GM12875 (cell line): ENCODE measurements at regions not wholly inside any gene's neighbourhood (a gene's known extent, or its start where the extent isn't known, plus 50 kb on each side); places are given as distances from the start of the nearest gene placed in this dataset.

Experiments
- H3K4me3 ChIP-seq: one replicate; pipeline ENCODE4 v1.5.1; 2011; ENCODE audit warnings: low read depth, low read length, control low read depth
- CTCF ChIP-seq: IDR thresholded peaks from 2 replicates; pipeline ENCODE4 v1.5.1; 2011; ENCODE audit warnings: low read depth, mild to moderate bottlenecking, control low read depth, inconsistent platforms, low read length, moderate library complexity, borderline replicate concordance; ENCODE audit not compliant: insufficient read depth

DNA sequence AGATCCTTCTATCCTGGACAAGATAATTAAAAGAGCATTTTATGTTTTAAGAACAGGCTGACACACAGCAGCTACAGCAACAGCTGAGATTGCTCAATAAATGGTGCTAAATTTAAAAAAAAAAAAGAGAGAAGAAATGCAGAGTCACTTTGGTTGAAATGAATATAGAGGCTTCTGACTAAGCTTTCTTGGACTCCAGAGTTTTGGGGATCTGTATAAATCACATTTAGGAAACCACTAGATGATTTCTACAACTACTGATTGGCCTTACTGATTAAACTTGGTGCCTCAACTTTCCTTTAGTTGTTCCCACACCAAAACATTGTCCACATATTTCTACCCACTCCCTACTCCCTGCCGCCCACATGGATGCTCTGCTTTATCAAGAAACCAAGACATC is 132.9 kb upstream of the ZBTB20 start:
- no peak overlapping the region for H3K4me3 ChIP-seq
- no peak for TF ChIP-seq CTCF

- TF ChIP-seq CTCF: no peak
- H3K4me3 ChIP-seq: no peak overlapping the region
These were observed 133.4 kb upstream of the ZBTB20 start for GRCh38 chr3:115280506-115280905.

DNA sequence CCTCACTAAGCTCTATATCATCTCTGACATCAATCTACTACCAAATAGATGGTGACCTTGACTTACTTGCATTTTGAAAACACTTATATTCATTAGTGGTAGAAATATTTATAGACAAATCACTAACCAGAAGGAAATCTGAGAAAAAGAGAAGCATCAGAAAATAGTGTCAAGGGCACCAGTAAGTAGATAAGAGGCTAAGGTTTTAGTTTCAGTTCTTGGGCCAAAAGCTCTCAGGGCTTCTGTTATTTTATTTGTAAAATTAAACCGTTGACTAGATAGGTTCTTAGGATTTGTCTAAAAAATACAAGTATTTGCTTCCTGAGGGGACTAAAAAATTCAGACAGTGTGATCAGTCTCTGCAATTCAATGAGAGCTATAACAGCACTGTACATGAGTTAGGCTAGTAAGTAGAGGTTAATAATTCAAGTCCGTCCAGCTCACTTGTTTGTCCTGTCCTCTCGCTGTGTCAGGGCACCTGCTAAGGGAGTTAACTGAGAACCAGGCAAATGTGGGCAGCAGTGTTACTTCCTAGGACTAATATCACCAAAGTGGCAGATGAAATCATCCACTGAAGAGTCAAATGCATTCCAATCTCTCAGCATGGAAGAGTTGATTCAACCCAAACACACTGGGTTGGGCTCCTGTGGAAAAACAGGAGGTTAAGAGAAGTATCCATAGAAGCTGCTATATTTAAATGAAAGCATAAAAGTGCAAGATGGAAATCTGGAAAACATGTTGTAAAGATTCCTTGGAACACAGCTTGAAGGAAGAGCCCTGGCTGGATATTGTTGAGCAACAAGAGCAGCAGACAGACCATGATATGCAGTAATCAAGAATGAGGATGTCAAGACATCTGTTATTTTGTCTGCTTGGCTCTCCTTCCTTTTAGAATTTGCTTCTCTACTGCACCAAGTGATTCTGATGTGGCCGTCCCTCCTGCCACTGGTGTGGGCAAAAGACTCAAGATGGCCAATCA is 134.9 kb upstream of the ZBTB20 start:
- no peak for TF ChIP-seq CTCF
- no peak overlapping the region for H3K4me3 ChIP-seq

GRCh38 chr3:115284980-115285379 is 137.9 kb upstream of the ZBTB20 start:
- TF ChIP-seq CTCF: no peak
- no peak overlapping the region for H3K4me3 ChIP-seq

DNA sequence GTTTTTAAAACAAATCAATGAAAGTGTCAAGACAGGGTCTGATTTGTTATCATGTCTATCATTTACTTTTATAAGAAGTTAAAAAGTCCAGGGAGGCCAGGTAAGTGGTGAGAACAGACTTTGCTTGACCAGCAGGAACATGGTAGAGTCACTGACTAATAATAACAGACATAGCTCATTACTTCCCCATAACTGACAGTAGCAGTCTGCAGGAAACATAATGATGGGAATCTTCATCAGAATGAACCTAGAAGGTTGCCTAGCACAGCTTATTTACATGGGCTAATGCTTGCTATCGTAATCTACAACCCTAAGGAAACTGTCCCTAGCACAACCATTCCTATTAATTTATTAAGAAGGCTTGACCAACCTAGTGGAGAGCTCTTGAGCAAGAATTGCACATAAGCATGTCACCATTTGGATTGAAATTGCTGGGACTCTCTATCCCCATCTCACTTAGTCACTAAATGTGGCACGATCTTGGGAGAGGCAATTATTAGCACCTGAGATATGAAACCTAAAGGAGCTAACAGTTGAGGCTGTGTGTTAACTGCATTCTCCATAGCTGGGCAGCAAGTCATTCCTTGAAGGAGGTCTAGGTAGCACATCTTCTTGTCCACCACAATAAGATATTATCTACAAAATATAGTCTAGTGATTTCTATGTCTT is 139.6 kb upstream of the ZBTB20 start:
- H3K4me3 ChIP-seq: no peak overlapping the region
- TF ChIP-seq CTCF: no peak

GRCh38 chr3:115287198-115287597 is 140.1 kb upstream of the ZBTB20 start:
- no peak for TF ChIP-seq CTCF
- no peak overlapping the region for H3K4me3 ChIP-seq
